Renal cortex interstitium (tissue), 11 donors: ENCODE measurements at regions not wholly inside any gene's neighbourhood (a gene's known extent, or its start where the extent isn't known, plus 50 kb on each side); places are given as distances from the start of the nearest gene placed in this dataset.
"Not testable (repeated sequence)": the region's sequence is repeated elsewhere in the genome, so short reads cannot be mapped to it uniquely, and the experiment has no call there.

ENCODE experiments used
- DNase-seq, 11 donors: peaks; one replicate each; pipeline ENCODE4 v3.0.0-alpha.2; 2013; ENCODE audit warnings: low read depth in 9 of 11, low spot score in 4 of 11; ENCODE audit errors: extremely low read depth in 1 of 11

DNA sequence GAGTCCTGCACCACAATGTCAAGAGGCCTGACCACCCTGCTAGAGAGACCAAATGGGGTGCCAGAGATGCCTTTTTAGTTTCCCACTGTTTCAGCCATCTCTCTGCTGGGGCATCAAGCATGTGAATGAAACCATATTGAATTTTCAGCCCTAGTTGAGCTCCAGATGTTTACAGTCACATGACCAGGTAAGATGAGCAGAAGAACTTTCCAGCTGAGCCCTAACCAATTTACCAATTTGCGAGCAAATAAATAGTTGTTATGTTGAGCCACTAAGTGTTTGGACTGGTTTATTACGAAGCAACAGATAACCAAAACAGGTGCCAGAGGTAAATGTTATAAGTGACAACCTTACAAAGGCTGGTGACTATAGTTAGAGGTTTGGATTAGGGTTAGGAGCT, 209.1 kb upstream of the CCL2 start:
- DNase-seq: no peak

GRCh38 chr17:34051046-34051445, 204.0 kb upstream of the CCL2 start:
- no peak for DNase-seq

GRCh38 chr17:34054495-34054894, 200.6 kb upstream of the CCL2 start:
- no peak for DNase-seq

DNA sequence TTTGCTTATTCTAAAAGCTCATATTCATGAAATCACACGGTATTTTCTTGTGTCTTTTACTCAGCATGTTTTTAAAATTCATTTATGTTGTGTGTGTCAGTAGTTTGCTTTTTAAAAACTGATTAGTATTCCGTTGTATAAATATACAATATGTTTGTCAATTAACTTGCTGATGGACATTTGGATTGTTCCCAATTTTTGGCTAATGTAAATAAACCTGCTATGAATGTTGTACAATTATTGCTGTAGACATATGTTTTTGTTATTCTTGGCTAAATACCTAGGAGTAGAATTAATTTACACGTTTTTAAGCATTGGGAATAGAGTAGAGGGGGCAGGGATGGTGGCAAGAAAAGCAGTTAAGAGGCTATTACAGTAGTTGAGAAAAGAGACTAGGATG, 199.5 kb upstream of the CCL2 start:
- no peak for DNase-seq

GRCh38 chr17:34059423-34060220, 195.5 kb upstream of the CCL2 start:
- no peak for DNase-seq

DNA sequence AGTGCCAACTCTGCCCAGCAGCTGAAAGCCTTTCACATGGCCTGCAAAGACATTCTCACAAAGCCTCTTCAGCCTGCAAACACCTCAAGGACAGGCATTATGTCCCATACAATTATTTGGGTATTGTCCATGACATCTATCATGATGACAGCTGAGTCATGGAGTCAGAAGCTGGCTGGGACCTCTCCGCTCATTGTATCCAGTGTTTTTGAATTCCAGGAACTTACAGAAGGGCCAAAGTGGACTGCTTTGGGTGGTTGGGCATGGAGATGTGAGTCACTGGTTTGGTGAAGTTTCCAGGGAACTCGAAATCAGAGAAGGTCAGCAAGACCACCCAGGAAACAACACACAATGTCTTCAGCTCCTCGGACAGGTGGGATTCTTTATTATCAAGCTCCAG, 188.6 kb upstream of the CCL2 start:
- DNase-seq: no peak

DNA sequence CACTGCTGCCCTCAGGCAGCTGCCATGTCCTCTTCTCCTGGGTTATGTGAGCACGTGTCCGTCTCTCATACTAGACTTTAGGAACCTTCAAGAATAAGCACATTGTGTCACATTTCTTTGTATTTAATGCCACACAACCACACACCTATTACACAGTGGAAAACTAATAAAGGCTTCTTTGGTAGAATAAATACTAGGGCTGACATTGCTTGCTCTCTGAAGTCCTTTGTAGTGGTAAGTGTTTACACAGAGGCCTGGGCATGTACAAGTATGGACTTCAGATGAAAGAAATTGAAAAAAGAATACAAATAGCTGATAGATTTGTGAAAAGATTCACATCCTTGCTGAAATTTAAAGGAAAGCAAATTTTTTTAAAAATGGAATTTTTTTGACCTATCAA, 188.1 kb upstream of the CCL2 start:
- DNase-seq: no peak

DNA sequence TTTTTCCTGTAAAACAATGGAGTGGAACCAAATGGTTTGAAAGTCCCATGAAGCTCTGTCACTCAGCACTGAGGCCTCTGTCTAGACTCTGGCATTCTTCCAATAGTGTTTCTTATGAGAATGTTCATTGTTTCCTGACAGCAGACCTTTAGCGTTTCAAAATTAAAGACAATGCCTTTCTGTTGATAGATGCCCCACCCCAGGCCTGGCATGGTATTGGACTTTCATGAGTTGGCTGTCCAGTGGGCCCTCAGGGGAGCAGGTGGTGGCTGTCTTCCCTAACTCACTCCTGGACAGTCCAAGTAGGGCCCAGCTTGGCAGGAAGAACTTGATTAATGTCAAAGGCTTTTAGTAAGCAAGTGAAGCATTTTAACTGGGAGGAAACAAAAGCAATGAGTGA, 186.5 kb upstream of the CCL2 start:
- DNase-seq: no peak

GRCh38 chr17:34070712-34071111, 184.4 kb upstream of the CCL2 start:
- no peak for DNase-seq

GRCh38 chr17:34071886-34072420, 183.1 kb upstream of the CCL2 start:
- DNase-seq: no peak

DNA sequence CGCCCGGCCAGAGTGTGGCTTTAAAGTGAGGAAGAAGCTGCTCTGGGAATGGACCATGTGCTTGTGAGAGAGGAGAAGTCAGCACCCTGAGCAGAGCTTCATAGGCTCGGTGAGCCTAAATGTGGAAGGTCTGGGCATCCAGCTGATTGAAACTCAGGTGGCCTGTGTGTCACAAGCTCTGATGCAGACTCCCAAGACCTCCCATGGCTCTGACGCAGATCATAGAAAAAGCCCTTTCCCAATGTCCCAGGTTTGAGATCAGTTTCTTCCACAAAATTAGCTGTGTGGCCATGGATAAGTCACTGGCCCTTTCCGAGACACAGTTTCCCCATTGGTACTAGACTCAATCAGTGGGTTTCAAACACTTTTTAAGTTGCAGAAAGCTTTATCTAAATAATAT, 180.0 kb upstream of the CCL2 start:
- DNase-seq: no peak

- no peak for DNase-seq
Observed at GRCh38 chr17:34076743-34077631, 178.1 kb upstream of the CCL2 start.

GRCh38 chr17:34081269-34081668, 173.8 kb upstream of the CCL2 start:
- no peak for DNase-seq

DNA sequence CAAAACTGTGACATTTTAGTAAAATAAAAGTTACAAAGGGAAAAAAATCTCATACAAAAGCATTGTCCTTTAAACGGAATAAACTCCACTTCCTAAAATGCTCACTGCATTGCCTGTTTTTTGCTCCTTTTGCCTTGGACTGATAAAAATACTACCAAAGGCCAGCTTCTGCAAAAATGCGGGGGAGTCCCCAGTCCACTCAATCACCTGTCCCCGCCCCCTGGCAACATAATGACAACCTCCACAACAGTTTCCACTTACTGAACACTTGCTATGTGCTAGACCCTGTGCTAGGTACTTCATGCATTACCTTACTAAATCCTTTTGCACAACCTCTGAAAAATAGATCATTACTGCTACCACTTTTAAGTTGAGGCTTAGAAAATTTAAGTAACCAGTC, 172.7 kb upstream of the CCL2 start:
- DNase-seq: no peak

- DNase-seq: not testable (repeated sequence)
Observed at GRCh38 chr17:34089042-34089441, 166.0 kb upstream of the CCL2 start.

GRCh38 chr17:34090593-34090992, 164.5 kb upstream of the CCL2 start:
- no peak for DNase-seq

GRCh38 chr17:34091975-34092374, 163.1 kb upstream of the CCL2 start:
- no peak for DNase-seq

DNA sequence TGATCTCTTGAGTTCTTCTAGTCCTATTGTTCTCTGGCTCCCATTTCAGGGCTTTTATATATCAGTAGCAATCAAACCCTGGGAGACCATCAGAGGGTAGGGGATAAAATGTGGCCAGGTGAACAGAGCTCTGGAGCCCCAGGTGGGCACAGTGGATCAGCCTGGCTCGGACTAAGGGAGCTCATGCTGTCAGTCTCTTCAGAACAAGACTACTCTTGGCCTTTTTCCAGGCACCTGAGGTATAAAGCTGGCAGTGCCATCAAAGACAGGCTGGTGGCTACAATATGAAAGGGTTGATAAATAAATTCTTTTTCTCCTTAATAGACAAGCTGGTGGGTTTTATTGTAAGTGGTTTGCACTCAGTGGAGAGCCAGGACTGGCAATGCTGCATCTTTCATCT, 160.0 kb upstream of the CCL2 start:
- no peak for DNase-seq

DNA sequence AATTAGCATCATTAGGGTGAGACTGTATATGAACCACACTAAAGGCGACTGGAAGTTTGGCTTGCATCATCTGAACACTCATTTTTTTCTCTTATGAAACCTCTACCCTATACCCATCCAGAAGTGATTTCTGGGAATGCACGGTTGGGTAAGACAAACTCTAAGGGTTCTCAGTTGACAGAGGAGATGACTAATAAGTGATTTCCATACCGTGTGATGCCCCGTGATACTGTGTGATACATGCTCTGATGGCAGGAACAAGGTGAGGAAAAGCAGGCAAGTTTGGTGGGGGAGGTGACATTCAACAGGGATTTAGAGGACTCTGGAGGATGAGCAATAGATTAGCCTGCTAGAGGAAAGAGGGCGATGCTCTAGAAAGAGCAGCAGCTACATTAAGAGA, 156.4 kb upstream of the CCL2 start:
- no peak for DNase-seq

DNA sequence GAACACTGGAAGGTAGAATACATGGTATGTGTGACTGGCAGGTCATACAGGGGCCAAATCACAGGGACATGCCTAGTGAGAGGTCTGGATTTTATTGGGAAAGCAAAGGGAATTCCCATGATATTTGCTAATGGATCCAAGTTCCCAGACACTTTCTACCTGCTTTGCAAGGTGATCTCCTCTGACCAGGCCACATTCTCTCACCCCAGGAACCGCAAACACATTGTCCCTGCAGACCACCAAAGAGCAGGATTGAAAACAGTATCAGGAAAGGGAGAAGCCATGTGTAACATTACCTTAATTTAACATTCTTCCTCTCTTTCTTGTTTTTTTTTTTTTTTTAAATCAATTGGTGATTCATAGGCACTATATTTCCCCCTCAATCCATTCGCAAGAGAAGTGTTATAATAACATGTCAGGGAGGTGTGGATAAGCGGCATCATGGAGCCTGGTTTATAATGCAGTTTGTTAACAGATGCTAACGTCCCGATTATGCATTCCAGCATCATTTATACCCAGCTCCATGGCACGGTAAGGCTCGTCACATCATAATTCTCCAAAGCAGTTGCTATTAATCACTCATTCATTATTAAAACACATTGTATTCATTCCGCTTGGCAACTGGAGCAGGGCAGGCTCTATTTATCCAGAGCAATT, 155.1 kb upstream of the CCL2 start:
- DNase-seq: no peak
